ENCODE measurements at regions not wholly inside any gene's neighbourhood (a gene's known extent, or its start where the extent isn't known, plus 50 kb on each side); places are given as distances from the start of the nearest gene placed in this dataset.

- TF ChIP-seq EZH2 (IDR thresholded peaks at IDR 0.05; ENCODE audit: low read length, unreplicated experiment) (no peak), CTCF (conservative IDR thresholded peaks at IDR 0.05; ENCODE audit: low read depth, low read length) (no peak)
Measured at GRCh38 chr12:30384976-30385375, 310.7 kb downstream of the IPO8 start.
